ENCODE measurements at regions not wholly inside any gene's neighbourhood (a gene's known extent, or its start where the extent isn't known, plus 50 kb on each side); places are given as distances from the start of the nearest gene placed in this dataset.

DNA sequence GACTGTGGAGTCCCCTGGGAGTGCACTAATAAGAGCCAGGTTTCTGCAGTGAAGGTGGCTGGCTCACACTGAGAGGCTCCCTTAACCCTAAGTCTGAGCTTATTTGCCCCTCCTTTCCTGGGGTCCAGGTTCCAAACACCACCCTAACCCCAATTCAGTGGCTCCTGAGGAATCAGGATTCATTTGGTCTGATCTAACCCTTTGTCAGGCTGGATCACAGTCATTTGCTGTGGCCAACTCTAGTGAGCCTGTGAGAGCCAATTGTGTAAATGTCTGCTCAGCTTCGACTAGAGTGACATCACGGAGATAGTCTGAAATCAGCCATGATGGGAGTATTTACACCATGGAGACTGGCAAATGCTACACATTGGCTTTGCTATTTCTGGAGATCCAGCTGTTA, 73.7 kb upstream of the ACAN start:
- TF ChIP-seq, protein P1, sequence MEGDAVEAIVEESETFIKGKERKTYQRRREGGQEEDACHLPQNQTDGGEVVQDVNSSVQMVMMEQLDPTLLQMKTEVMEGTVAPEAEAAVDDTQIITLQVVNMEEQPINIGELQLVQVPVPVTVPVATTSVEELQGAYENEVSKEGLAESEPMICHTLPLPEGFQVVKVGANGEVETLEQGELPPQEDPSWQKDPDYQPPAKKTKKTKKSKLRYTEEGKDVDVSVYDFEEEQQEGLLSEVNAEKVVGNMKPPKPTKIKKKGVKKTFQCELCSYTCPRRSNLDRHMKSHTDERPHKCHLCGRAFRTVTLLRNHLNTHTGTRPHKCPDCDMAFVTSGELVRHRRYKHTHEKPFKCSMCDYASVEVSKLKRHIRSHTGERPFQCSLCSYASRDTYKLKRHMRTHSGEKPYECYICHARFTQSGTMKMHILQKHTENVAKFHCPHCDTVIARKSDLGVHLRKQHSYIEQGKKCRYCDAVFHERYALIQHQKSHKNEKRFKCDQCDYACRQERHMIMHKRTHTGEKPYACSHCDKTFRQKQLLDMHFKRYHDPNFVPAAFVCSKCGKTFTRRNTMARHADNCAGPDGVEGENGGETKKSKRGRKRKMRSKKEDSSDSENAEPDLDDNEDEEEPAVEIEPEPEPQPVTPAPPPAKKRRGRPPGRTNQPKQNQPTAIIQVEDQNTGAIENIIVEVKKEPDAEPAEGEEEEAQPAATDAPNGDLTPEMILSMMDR (IDR thresholded peaks at IDR 0.05) = no peak
- no peak for TF ChIP-seq EZH2phosphoT487 (IDR thresholded peaks at IDR 0.05)

Data from neural progenitor cell (in vitro differentiated cells).